Neural progenitor cell (in vitro differentiated cells): ENCODE measurements at regions not wholly inside any gene's neighbourhood (a gene's known extent, or its start where the extent isn't known, plus 50 kb on each side); places are given as distances from the start of the nearest gene placed in this dataset.

Experiments
- EZH2 ChIP-seq: fragments of 200-600 bp; sonication (generic); IDR thresholded peaks from 2 replicates; pipeline ENCODE4 v1.6.1; 2017; ENCODE audit warnings: antibody characterized with exemption, mild to moderate bottlenecking, moderate library complexity
- TF ChIP-seq, protein P1 (sequence below): fragments of 200-600 bp; sonication (generic); IDR thresholded peaks from 2 replicates; pipeline ENCODE4 v1.5.1; 2017; ENCODE audit warnings: antibody characterized with exemption, mild to moderate bottlenecking

DNA sequence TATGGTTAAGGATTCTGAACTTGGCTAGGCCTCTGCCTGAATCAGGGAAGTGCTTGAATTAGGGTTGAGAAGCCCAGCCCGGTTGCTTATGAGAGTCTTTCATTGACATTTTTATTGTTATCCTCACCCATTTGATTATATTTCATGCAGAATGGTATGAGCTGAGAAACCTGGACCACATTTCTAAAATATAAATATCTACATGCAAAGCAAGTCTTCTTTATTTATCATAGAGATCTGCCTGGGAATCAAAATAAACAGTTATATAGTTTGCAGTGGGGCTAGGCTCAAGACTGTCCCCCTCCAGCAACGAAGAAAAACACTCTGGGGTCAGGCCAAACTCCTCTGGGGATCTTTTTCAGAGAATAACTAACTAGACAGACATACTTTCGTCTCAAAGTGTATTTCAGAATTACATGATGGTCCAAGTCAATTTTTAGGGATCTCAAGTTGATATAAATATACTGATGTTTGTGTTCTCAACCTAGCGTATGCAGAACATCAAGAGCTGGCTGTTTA, 675.4 kb upstream of the NR2F2 start:
- no peak for TF ChIP-seq EZH2
- TF ChIP-seq, protein P1, sequence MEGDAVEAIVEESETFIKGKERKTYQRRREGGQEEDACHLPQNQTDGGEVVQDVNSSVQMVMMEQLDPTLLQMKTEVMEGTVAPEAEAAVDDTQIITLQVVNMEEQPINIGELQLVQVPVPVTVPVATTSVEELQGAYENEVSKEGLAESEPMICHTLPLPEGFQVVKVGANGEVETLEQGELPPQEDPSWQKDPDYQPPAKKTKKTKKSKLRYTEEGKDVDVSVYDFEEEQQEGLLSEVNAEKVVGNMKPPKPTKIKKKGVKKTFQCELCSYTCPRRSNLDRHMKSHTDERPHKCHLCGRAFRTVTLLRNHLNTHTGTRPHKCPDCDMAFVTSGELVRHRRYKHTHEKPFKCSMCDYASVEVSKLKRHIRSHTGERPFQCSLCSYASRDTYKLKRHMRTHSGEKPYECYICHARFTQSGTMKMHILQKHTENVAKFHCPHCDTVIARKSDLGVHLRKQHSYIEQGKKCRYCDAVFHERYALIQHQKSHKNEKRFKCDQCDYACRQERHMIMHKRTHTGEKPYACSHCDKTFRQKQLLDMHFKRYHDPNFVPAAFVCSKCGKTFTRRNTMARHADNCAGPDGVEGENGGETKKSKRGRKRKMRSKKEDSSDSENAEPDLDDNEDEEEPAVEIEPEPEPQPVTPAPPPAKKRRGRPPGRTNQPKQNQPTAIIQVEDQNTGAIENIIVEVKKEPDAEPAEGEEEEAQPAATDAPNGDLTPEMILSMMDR: no peak
